ENCODE measurements at regions not wholly inside any gene's neighbourhood (a gene's known extent, or its start where the extent isn't known, plus 50 kb on each side); places are given as distances from the start of the nearest gene placed in this dataset.

DNA sequence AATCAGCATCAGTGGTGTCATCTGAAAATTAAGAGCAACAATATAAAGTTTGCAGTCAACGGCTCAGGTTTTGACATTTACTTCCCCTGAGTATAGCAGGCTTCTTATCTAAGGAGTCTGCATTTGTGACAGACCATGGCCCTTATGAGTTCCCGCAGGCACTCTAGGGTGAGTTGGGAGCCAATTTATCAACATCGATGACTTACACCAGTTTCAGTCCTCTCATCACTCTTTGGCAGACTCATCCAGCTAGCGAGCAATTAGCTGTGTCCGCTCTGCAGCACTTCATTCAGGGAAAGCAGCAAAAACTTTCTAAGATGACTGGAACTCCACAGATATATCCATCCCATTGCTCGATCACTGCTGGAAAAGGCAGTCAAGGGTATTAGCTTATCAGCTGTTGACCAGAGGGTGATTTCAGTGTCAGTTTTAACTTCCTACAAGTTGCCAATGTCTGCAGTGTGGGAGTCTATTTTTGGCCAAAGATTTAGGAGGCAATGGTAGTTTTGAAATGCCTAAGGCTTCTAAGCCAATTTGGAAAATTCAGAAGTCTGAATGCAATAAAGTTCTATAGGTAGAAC, 625.1 kb upstream of the TENM3 start:
- TF ChIP-seq GATA1 (IDR thresholded peaks at IDR 0.05; ENCODE audit: low read depth, low read length) (no peak), POLR2A (IDR thresholded peaks at IDR 0.05; ENCODE audit: low read length) (no peak)

GRCh38 chr4:181618896-181619295, 624.3 kb upstream of the TENM3 start:
- no peak for TF ChIP-seq GATA1 (IDR thresholded peaks at IDR 0.05; ENCODE audit: low read depth, low read length)
- no peak for TF ChIP-seq POLR2A (IDR thresholded peaks at IDR 0.05; ENCODE audit: low read length)

More for the DNA sequence above, 625.1 kb upstream of the TENM3 start:
- no peak for DNase-seq

DNA sequence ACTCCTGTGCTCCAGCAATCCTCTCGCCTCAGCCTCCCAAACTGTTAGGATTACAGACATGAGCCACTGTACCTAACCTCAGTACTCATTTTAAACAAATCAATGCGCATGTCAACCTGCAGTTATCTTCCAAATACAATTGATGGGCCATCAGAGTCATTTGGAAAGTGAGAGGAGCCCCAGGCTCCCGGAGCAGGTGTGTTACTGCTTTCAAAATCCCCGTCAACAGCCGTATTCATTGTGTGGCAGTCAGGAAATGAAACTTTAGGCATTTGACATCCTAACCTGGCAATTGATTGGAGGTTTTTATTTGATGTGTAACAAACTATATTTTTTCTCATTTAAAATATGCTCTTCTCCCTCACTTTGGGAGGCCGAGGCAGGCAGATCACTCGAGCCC, 623.6 kb upstream of the TENM3 start:
- TF ChIP-seq POLR2A (IDR thresholded peaks at IDR 0.05; ENCODE audit: low read length) (no peak), GATA1 (IDR thresholded peaks at IDR 0.05; ENCODE audit: low read depth, low read length) (no peak)

More at GRCh38 chr4:181618896-181619295, 624.3 kb upstream of the TENM3 start:
- DNase-seq, result no peak

GRCh38 chr4:181637186-181638105, 605.8 kb upstream of the TENM3 start:
- no peak for DNase-seq
- no peak for TF ChIP-seq GATA1 (IDR thresholded peaks at IDR 0.05; ENCODE audit: low read depth, low read length)
- TF ChIP-seq POLR2A (IDR thresholded peaks at IDR 0.05; ENCODE audit: low read length), result no peak

More for the DNA sequence above, 623.6 kb upstream of the TENM3 start:
- no peak for DNase-seq

- no peak for DNase-seq
- no peak for TF ChIP-seq POLR2A (IDR thresholded peaks at IDR 0.05; ENCODE audit: low read length)
- no peak for TF ChIP-seq GATA1 (IDR thresholded peaks at IDR 0.05; ENCODE audit: low read depth, low read length)
These were observed 599.7 kb upstream of the TENM3 start for GRCh38 chr4:181643466-181643865.

GRCh38 chr4:181645489-181645888, 597.7 kb upstream of the TENM3 start:
- TF ChIP-seq GATA1 (IDR thresholded peaks at IDR 0.05; ENCODE audit: low read depth, low read length) (no peak), POLR2A (IDR thresholded peaks at IDR 0.05; ENCODE audit: low read length) (no peak)
- no peak for DNase-seq

- DNase-seq, result no peak
- TF ChIP-seq POLR2A (IDR thresholded peaks at IDR 0.05; ENCODE audit: low read length), result no peak
- TF ChIP-seq GATA1 (IDR thresholded peaks at IDR 0.05; ENCODE audit: low read depth, low read length), result no peak
These were observed 596.3 kb upstream of the TENM3 start for GRCh38 chr4:181646864-181647263.

DNA sequence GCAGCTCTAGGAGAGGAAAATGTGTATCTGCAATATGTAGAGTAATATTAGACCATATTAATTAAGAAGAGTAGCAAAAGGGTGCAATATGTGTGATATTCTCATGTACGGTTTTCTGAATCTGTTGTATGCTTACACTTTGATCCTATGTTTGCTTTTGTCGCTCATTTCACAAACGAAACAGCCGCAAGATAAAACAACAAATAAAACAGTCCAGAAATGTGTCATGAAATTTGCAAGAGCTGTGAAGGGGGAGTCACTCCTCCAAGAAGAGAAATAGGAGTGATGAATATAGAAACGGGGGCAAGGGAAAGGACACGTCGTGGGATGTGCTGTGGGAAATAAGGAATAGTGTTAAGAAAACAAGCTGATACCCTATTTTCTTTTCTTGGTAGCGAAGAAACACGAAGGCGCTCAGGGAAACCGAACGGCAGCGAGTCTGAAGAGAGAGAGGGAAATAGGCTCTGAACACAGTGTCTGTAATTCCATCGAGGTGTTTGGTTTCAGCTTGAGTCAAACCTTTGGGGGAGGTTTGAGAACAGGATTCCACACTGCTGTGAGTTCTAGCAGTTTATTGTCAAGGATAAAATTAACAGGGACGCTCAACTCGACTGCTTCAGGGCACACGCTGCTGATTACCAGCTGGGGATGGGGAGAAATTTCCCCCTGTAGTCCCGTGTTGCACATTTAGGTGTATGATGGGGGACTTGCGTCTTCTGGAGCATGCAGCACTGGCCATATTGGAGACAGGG, 595.6 kb upstream of the TENM3 start:
- TF ChIP-seq POLR2A (IDR thresholded peaks at IDR 0.05; ENCODE audit: low read length) (no peak), GATA1 (IDR thresholded peaks at IDR 0.05; ENCODE audit: low read depth, low read length) (no peak)
- DNase-seq, result no peak

- TF ChIP-seq GATA1 (IDR thresholded peaks at IDR 0.05; ENCODE audit: low read depth, low read length) (no peak), POLR2A (IDR thresholded peaks at IDR 0.05; ENCODE audit: low read length) (no peak)
These were observed 593.0 kb upstream of the TENM3 start for GRCh38 chr4:181650033-181650825.

DNA sequence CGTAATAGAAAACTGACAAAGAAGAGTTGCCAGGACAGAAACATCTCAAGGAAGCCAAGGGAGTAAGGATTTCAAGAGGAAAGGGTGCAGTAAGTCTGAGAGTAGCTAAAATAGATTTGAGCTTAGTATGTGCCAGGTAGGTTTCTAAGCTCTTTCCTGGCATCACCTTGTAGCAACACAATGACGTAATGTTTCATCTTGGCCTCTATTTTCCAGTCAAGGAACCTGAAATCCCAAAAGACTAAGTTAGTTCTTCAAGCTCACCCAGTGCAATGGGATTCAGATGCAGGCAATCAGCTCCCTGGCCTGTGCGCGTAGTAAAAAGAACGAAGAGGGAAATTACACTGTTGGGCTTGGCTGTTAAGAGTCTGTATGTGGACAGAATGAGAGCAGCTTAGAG, 586.5 kb upstream of the TENM3 start:
- TF ChIP-seq GATA1 (IDR thresholded peaks at IDR 0.05; ENCODE audit: low read depth, low read length) (no peak), POLR2A (IDR thresholded peaks at IDR 0.05; ENCODE audit: low read length) (no peak)
- DNase-seq, result no peak

More at GRCh38 chr4:181650033-181650825, 593.0 kb upstream of the TENM3 start:
- DNase-seq, result no peak

- no peak for TF ChIP-seq GATA1 (IDR thresholded peaks at IDR 0.05; ENCODE audit: low read depth, low read length)
- TF ChIP-seq POLR2A (IDR thresholded peaks at IDR 0.05; ENCODE audit: low read length), result no peak
- no peak for DNase-seq
These were observed 584.0 kb upstream of the TENM3 start for GRCh38 chr4:181659202-181659601.

DNA sequence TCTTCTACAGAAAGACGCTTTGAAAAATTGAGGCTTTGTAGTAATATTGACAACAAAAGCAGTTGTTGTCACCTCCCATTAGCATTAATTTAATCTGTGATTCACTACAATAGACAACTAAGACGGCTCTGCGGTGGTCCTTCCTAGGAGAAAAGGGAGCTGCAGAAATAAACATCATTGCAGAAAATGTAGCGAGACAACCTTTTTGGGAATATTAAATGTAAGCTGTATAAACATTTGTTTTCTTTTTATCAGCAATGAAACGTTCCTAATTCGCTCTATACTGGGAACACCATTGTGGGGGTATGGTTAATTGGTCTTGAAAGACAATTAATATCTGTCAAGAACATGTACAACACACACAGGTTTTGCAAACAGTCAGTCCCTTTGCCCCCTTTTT, 583.3 kb upstream of the TENM3 start:
- DNase-seq, result no peak
- no peak for TF ChIP-seq POLR2A (IDR thresholded peaks at IDR 0.05; ENCODE audit: low read length)

GRCh38 chr4:181661090-181661489, 582.1 kb upstream of the TENM3 start:
- no peak for TF ChIP-seq GATA1 (IDR thresholded peaks at IDR 0.05; ENCODE audit: low read depth, low read length)
- TF ChIP-seq POLR2A (IDR thresholded peaks at IDR 0.05; ENCODE audit: low read length), result no peak
- DNase-seq, result no peak

Measured in erythroblast (primary cell).